GM12864 (cell line): ENCODE measurements at regions not wholly inside any gene's neighbourhood (a gene's known extent, or its start where the extent isn't known, plus 50 kb on each side); places are given as distances from the start of the nearest gene placed in this dataset.

Experiments used
- DNase-seq: peaks from one replicate; pipeline ENCODE4 v3.0.0-alpha.2; 2011; ENCODE audit warnings: low read depth
- H3K4me3 ChIP-seq: 2 replicates; pipeline ENCODE4 v1.5.1; 2011; ENCODE audit warnings: mild to moderate bottlenecking, low read depth, low read length, control low read depth
- CTCF ChIP-seq: IDR thresholded peaks from 2 replicates; pipeline ENCODE4 v1.5.1; 2011; ENCODE audit warnings: low read depth, mild to moderate bottlenecking, moderate library complexity, low read length, control low read depth, inconsistent platforms; ENCODE audit errors: missing control alignments

GRCh38 chr7:19982841-19983835 is 209.7 kb upstream of the TMEM196 start:
- H3K4me3 ChIP-seq: no peak overlapping the region
- DNase-seq: peak; percentile 18
- peak; percentile 67 for TF ChIP-seq CTCF

GRCh38 chr7:19973581-19973980 is 200.2 kb upstream of the TMEM196 start:
- DNase-seq: no peak
- no peak for TF ChIP-seq CTCF

GRCh38 chr7:19972876-19973275 is 199.5 kb upstream of the TMEM196 start:
- TF ChIP-seq CTCF: no peak
- no peak for DNase-seq
- H3K4me3 ChIP-seq: no peak overlapping the region

More at GRCh38 chr7:19973581-19973980, 200.2 kb upstream of the TMEM196 start:
- no peak overlapping the region for H3K4me3 ChIP-seq

- no peak overlapping the region for H3K4me3 ChIP-seq
- TF ChIP-seq CTCF: no peak
- DNase-seq: no peak
Observed at GRCh38 chr7:19971956-19972355, 198.5 kb upstream of the TMEM196 start.

- no peak for DNase-seq
- H3K4me3 ChIP-seq: no peak overlapping the region
- TF ChIP-seq CTCF: no peak
Observed at GRCh38 chr7:19970514-19970913, 197.1 kb upstream of the TMEM196 start.

- no peak for DNase-seq
- H3K4me3 ChIP-seq: no peak overlapping the region
- no peak for TF ChIP-seq CTCF
Observed at GRCh38 chr7:19969859-19970493, 196.6 kb upstream of the TMEM196 start.
